Stimulated activated CD8-positive, alpha-beta memory T cell treated with anti-CD3 and anti-CD28 coated beads, Interleukin-2, amount 100 ng/mL, for 48 hours (primary cell): ENCODE measurements at regions not wholly inside any gene's neighbourhood (a gene's known extent, or its start where the extent isn't known, plus 50 kb on each side); places are given as distances from the start of the nearest gene placed in this dataset.

ENCODE experiments used
- DNase-seq, 2 donors: peaks; one replicate each; pipeline ENCODE4 v3.0.0-alpha.2; 2020; ENCODE audit warnings: low read depth in 2 of 2

DNA sequence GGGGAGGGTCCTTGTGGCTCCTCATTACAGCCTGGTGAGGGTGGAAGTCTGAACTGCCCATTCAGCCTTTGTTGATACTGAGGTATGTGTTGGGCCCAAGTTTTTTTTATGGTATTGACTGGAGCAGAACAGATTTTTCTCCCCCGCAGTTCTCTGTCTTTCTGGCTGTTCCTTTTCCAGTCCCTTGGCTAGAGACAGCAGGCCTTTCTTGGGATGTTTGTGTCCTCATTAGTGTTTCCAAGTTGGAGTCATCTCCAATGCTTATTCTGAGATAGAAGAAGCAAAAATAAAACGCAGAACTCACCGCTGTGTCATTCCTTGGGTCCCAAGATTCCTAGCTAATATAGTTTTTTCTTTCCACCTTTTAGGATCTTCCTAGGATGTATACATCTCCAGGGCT is 193.3 kb downstream of the RAMP3 start:
- DNase-seq, result no peak

DNA sequence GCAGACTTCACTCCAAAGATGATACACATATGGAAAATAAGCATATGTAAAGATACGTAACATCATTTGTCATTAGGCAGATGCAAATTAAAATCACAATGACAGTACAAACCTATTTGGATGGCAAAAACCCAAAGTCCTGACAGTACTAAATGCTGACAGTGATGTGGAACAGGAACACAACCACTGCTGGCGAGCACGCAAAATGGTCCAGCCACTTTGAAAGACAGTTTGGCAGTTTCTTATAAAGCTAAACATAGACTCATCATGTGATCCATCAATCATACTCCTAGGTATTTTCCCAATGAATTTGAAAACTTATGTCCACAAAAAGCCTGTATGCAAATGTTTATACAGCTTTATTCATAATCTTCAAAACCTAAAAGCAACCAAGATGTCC is 200.7 kb downstream of the RAMP3 start:
- DNase-seq, result no peak

DNA sequence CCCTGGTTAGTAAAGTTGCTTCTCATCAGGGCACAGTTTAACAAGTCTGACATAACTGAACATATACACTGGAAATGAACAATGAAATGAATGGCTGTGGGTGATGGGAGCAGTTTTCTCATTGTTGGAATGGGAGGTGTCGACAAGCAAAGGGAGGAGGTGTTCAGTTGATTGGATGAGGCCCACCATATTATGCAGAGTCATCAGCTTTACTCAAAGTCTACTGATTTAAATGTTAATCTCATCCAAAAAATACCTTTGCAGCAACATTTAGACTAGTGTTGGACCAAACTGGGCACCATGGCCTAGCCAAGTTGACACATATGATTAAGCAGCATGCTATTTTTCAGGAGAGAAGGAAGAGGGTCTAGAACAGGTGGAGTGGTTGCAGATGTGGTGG is 201.7 kb downstream of the RAMP3 start:
- DNase-seq, result no peak

DNA sequence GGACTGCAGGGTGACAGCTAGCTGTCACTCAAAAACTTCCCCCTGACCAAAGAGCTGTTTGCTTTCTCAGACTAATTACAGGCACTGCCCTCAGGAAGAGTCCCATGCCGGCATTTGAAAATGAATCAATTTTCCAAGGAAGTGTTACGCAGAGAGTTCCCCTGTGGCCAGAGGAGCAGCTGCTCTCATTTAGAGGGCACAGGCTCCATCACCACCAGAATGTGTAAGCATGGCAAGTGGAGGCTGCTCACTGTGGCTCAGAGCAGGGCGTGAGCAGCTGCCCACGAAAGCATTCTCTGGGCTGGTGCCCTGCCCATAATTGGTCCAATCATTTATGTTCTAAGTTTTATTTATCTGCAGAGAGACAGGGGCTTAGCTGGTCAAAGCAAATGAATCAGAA is 202.2 kb downstream of the RAMP3 start:
- DNase-seq, result no peak

DNA sequence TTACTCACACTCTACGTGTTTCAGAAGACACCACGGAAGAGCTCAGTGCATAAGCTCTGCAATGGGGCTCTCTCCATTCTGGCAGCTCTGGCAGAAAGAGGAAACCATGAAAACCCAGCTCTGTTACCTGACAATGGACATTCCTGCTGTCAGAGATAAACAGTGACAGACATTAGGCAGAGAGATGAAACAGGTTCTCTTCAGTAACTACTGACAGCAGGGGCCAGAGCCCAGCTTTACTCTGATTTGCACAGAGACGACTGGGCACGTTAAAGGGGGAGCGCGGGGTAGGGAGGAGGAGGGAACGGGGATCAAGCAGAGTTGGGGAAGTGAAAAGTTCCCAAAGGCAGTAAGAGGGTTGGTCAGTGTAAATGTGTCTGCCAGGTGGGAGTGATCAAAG is 206.1 kb downstream of the RAMP3 start:
- no peak for DNase-seq

DNA sequence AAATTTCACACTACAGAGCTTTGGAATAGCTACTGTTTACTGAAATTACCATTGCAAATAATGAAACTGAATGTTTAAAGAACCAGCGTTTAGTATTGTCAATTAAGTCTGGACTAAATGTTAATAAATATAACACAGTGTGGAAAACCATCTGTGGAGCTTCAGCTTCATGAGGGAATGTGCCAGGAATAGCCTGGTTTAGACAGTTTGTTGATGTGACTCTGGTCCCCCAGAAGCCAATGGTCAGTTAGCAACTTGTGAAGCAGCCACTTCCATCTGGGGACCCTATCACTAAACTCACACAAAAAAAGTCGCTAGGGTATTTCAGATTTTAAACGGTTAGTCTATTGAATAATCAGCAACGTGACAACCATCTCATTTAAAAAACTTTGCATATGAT is 207.8 kb downstream of the RAMP3 start:
- no peak for DNase-seq

DNA sequence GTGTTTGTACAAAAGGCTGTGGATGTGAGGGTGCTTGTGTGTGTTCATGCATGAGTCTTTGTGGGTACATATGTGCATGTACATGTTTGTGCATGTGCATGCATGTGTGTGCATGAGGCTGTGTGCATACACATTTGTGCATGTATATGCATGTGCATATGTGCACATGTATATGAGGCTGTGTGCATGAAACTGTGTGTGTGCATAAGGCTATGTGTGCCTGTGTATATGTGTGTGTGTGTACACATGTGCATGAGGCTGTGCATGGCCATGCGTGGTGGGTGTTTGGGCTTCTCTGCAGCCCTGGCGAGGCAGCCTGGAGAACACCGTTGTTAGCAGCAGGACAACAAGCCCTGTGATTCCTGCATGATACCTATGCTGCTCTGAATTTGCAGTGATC is 207.7 kb upstream of the ADCY1 start:
- DNase-seq, result no peak

DNA sequence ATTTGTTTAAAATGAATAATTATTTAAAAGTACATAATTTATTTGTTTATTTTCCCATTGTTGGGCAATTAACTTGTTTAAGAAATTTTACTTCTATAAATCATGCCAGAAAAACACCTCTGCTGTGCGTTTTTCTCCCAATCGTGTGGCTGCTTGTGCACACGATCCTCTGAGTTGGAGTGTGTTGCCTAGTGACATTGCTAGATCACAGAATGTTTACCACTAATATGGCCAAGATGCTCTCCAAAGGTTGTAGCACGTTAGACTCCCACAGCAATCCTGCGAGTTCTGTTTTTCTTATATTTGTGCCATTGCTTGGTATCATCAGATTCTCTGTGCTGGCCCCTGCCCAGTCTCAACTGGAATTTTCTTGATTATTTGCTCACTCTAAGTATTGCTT is 207.1 kb upstream of the ADCY1 start:
- no peak for DNase-seq

DNA sequence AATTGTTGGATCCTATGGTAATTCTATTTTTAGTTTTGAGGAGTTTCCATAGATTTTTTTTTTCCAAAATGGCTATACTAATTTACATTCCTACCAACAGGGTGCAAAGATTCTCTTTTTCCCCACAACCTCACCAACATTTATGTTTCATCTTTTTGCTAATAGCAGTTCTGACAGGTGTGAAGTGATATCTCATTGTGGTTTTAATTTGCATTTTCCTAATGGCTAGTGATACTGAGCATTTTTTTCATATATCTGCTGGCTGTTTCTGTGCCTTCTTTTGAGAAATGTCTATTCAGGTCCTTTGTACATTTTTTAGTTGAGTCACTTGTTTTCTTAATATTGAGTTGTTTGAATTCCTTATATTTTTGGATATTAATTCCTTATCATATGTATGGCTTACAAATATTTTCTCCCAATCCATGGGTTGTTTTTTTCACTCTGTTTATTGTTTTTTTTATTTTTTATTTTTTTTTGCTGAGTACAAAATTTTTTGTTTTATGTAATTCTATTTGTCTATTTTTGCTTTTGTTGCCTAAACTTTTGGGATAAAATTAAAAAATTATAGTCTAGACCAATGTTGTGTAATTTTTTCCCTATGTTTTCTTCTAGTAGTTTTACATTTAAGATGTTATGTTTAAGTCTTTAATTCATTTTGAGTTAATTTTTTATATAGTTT is 205.9 kb upstream of the ADCY1 start:
- no peak for DNase-seq

DNA sequence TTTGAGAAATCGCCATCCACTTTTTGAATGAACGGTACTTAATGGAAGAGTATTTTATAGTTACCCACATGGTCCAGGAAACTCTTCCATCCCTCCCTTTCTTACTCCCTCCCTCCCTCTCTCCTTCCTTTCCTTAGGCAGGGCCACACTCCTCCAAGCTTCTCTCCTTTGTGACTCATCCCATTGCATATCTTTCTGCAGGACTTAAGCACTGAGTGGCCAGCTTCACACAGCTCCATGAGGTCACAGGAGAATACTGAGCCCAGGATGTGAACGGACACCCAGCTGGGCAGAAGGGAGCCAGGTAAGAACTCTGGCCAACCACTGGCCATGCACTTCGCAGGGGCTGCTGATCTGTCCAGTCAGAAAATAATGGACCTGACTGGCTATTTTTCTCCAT is 189.7 kb upstream of the ADCY1 start:
- no peak for DNase-seq

DNA sequence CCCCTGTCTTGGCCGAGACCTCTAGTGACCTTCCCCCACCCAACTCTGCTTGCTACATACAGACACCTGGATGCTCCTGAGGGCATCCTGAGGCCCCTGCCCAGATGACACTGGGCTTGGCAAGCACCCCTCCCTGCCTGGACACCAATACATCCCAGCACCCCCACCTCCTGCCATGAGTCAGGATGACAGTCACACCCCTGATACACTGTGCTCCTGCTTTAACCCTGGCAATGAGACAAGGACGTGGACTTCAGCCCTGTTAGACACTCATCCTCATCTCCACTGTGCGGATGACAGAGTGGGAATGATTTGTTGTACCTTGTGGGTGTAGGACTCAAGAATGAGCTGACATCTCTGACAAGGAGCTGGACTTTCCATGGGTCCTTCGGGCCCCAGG is 186.3 kb upstream of the ADCY1 start:
- DNase-seq, result no peak

DNA sequence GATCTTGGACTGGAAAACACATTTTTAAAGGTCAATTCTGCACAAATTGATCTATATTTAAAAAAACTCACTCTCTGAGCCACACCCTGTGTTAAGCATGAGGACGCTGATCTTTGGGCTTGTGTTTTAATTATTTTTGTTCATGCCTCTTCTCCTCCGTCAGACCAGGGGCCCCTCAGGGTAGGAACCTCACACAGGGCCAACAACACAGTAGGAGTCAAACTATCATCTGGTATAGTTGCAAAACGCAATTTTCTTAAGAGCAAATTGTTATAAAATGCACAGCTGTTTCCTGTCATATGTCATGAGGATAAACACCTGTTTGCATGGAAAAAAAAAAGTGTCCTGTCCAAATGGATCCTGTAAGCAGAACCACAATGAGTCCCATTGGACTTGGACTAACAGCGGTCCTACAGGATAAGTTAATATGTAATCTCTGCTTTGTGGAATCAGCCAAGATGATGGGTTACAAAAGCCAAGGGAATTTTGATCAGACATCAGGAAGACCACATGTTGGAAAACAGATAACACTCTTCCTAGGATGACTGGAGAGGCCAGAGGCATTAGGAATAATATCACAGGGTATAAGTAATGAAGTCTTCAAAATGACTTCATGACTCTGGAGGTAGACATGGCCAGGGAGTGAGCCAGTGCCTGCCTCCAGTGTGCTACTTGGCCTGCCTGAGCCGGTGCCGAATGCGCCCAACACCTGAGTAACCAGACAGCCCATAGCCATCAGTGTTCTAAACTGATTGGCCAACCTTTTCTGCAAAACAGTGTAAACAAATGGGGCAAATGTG is 184.9 kb upstream of the ADCY1 start:
- no peak for DNase-seq

DNA sequence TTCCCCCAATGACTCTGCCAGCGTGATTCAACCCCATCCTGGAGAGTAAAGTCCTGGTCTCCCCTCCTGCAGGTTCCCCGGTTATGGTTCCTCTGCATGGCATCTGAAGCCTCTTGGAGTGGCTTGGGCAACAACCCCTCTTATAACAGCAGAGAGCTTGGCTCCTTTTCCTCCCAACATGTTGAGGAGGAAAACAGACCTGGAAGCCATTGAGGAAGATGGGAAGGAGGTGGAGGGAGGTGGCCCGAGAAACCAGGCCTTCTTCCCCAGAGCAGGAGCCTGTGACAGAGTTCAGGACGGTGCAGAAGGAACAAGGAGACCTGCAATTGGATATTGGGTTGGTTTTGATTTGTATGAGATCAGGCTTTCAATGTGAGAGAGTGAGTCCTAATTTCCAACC is 184.0 kb upstream of the ADCY1 start:
- DNase-seq, result no peak

DNA sequence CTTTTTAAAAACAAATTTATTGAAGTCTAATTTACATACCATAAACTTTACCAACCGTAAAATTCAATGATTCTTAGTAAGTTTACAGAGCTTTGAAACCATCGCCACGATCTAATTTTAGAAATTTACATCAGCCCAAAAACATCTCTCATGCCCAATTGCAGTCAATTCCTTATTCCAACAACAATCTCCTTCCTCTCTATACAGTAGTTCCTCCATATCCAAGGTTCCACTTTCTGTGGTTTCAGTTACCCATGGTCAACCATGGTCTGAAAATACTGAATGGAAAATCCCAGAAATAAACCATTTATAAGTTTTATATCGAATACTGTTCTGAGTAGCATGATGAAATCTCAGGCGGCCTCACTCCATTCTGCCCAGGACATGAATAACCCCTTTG is 183.4 kb upstream of the ADCY1 start:
- DNase-seq, result no peak

DNA sequence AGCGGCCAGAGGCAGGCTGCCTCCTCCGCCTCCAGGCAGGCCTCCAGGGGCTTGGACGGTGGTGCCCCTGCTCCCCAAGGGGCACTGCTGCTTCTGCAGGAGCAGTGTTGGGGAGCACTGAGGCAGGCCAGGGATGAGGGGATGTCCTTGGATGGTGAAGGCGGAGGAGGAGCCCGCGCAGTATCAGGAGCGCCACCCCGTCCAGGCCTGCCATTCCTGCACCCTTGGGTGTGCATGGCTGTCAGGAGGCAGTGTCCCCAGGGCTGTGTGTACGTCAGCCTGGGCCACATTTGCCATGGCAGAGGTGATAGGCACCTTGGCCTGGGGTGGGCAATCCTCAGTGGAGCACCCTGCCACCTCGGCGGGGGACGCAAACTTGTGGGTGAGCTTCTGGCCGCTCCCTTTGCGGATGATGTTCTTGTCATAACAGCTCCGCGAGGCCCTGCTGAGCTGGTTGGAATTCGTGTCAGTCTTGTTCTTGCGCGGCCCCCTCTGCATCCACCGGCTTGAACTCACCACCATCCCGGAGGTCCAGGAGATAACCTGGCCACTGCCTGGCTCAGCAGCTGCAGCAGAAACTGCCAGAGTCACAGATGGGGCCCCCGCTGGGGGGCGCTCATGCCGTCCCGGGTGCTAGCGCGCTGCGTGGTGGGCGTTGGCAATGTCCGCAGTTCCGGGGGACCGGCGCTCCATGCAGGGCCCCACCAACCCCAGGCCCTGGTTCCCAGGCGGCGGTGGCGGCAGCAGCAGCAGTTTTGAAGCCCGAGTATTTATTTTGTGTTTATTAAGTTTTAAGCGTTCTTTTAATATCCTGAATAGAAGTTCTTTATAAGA is 182.3 kb upstream of the ADCY1 start:
- no peak for DNase-seq

DNA sequence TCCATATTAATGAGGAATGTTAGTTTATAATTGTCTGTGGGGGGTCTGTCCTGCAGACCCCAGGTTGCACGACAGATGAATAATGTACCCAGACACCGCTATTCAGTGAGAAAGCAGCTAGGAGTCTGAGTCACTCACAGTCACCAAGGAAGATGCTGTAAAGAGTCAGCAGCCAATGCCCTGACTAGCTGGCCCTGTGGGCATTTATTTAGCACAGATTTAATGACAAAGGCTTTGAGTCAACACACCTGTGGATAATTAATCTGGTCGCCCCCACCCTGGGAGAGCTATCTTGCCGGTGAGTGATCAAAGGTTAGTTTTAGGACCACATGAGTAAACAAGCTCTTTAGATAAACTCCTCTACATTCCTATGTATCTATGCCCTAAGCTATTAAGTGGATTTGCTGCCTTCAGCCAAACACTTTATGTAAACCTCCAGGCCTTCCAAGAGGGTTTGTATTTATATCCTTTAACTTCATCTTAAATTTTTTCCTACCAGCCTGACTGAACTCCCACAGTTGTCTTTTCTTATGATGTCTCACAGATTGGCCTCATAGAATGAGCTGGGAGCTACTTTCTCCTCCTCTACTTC is 180.0 kb upstream of the ADCY1 start:
- no peak for DNase-seq

DNA sequence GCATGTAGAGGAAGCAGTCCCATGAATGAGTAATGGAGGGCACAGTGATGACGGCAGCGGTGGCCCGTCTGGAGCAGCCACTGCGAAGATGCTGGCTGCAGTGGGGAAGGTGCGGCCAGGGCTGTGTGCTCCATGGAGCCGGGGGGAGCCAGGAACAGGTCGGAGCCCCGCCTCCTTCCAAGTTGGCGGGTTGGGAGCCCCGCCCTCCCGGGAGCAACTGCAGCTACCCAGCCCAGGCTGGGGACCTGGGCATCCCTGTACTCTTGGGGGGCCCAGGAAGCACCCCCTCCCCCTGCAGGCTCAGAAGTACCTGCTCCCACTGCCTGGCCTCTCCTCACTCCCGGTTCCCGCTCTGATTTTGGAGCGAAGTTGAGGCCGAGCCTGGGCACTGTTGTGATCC is 175.1 kb upstream of the ADCY1 start:
- no peak for DNase-seq

DNA sequence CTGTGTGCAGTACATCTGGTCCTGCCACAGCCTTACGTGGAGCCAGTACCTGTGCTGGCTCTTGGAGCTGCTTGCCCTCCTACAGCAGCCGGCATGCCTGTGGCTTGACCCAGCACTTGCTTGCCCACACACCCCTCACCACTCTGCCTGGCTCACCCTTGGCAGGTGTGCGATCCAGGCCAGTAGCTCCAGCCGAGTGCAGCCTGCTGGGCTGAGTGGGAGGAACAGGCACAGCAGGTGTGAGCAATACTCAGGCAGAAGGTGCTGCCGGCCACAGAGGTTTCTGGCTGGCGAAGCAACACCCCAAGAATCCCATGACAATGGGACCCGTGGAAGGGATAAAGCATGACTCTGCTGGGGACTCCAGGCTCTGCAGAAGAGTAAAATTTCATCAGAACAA is 173.5 kb upstream of the ADCY1 start:
- DNase-seq, result no peak

DNA sequence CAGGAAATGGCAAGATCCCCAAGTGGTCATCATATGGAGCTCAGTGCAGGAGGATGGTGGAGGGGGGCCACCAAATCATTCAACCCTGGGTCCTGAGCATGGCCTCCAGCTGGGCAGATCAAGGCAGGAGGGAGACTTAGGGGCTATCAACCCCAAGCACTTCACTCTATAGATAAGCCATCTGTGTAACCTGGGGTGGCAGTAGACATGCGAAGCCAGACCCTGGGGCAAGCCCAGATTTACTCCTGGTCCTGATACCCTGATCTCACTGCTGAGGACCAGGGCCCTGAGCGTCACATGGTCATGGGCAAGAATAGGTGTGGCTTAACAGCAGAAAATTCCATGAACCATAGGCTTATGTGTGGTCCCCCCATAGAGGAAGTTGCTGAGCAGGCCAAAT is 173.0 kb upstream of the ADCY1 start:
- no peak for DNase-seq

DNA sequence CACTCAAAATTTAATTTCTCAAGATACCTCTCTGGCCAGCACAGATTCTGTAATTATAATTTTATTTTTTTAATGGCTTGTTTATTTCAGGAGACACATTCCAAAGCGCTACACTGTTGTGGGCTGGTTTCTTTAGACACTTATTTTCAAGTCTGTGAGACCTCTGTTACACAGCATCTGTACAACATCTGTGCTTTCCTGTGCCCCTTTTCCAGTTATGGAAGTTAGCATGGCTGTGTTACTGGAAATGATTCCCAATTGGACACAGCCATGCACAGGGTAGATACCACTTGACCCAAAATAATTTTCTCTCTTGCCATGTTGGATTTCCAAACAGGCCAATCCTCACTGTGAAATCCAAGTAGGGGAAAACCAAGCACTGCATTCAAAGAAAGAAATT is 172.3 kb upstream of the ADCY1 start:
- no peak for DNase-seq

DNA sequence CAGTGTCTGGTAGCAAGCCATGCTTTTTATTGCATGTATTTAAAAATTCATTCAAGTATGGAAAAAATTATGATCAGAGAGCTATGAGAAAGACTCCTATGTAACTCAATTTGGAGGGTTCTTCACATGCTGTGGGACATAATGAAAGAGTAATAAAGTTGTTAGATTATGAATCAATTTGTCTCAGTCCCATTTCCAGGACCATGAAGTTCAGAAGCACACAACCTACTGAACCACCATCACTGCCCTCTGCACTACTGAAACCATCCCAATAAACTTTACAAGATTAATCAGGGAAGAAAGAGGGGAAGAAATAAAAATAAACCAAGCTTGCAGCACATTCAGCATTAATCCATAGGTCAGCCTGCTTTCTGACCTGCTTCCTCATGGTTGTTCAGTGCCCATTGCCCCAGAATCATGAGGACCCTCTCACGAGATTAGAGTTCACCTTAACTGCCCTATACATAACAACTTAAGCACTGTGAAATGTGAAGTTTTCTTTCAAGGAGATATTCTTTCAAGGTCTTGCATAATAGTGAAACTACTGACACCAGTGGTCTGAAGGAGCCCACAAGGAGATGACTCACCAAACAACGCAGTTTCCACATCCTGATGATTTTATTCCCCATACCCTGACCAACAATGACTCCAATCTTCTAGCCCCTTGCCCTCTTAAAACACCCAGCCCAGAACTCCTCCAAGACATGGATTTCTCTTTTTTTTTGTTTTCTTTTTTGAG is 171.5 kb upstream of the ADCY1 start:
- no peak for DNase-seq

DNA sequence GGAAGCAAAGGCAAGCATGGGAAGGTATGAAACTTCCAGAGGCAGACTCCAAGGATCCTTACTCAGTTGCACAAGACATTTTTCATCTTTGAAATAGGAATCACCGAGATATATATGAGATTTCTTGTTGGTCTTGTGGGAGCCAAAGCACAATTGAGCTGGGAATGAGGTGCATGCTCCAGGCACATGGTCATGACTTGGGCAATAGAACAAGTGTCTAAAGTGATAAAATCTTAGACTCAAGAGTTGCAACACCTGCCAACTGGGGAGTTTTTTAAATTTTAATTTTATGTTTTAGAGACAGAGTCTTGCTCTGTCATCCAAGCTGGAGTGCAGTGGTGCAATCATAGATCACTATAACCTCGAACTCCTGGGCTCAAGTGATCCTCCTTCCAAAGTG is 169.5 kb upstream of the ADCY1 start:
- DNase-seq, result no peak
